ENCODE measurements at regions not wholly inside any gene's neighbourhood (a gene's known extent, or its start where the extent isn't known, plus 50 kb on each side); places are given as distances from the start of the nearest gene placed in this dataset.

DNA sequence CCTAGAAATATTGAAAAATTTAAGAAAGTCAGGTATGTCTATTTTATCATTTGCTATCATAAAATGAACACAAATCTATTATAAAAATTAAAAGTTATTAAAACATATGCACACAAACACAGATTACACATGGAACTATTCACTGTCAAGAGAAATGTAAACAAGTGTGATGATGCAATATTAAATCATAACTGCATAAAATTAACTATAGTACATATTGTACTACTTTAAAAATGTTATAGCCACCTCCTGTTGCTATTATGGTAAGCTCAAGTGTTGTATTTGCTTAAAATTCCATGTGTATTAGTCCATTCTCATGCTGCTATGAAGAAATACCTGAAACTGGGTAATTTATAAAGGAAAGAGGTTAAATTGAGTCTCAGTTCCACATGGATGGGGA lies 54.7 kb upstream of the CMC1 start:
- H3K9ac ChIP-seq (ENCODE audit: low read length) = no peak overlapping the region
- peak; percentile 13 for DNase-seq
- no peak overlapping the region for H2AFZ ChIP-seq (ENCODE audit: low read length)
- intact Hi-C loops (cut with micrococcal nuclease) = no loop called here
- no peak overlapping the region for H3K4me2 ChIP-seq (ENCODE audit: low read length)
- H3K27me3 ChIP-seq (ENCODE audit: low read length) = no peaks in the 10 kb centered on the region
- no TSS peak for BruUV-seq (replicated peaks)
- peaks cover 6% of the 10 kb centered on the region; the same call in 1 of the 2 replicates for H3K4me1 ChIP-seq (ENCODE audit: insufficient read depth, low read length)
- ATAC-seq = peak; percentile 55
- CTCF ChIA-PET = no interaction called here
- no peaks in the 10 kb centered on the region for H4K20me1 ChIP-seq (ENCODE audit: low read length)
- H3K9me2 ChIP-seq (replicated peaks; ENCODE audit: low read length) = no peaks in the 10 kb centered on the region
- no peaks in the 10 kb centered on the region for H3K79me2 ChIP-seq (ENCODE audit: low read length)
- no peak overlapping the region for H3K27ac ChIP-seq (ENCODE audit: low read length)
- H3K9me3 ChIP-seq (ENCODE audit: low read length) = no peaks in the 10 kb centered on the region
- H3K4me3 ChIP-seq (ENCODE audit: low read length) = no peak overlapping the region
- TF ChIP-seq, protein P1, sequence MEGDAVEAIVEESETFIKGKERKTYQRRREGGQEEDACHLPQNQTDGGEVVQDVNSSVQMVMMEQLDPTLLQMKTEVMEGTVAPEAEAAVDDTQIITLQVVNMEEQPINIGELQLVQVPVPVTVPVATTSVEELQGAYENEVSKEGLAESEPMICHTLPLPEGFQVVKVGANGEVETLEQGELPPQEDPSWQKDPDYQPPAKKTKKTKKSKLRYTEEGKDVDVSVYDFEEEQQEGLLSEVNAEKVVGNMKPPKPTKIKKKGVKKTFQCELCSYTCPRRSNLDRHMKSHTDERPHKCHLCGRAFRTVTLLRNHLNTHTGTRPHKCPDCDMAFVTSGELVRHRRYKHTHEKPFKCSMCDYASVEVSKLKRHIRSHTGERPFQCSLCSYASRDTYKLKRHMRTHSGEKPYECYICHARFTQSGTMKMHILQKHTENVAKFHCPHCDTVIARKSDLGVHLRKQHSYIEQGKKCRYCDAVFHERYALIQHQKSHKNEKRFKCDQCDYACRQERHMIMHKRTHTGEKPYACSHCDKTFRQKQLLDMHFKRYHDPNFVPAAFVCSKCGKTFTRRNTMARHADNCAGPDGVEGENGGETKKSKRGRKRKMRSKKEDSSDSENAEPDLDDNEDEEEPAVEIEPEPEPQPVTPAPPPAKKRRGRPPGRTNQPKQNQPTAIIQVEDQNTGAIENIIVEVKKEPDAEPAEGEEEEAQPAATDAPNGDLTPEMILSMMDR (conservative IDR thresholded peaks at IDR 0.05; ENCODE audit: low read depth, low read length) = no peak
- TF ChIP-seq EZH2phosphoT487 (IDR thresholded peaks at IDR 0.05; ENCODE audit: borderline replicate concordance, low read length) (no peak), EZH2 (IDR thresholded peaks at IDR 0.05; ENCODE audit: low read length, unreplicated experiment) (no peak)
- POLR2A ChIA-PET (ENCODE audit: unreplicated experiment) = no interaction called here
- no peaks in the 10 kb centered on the region for H3F3A ChIP-seq (ENCODE audit: low read length, unreplicated experiment)
- no peaks in the 10 kb centered on the region for H3K36me3 ChIP-seq (ENCODE audit: low read depth, low read length)

DNA sequence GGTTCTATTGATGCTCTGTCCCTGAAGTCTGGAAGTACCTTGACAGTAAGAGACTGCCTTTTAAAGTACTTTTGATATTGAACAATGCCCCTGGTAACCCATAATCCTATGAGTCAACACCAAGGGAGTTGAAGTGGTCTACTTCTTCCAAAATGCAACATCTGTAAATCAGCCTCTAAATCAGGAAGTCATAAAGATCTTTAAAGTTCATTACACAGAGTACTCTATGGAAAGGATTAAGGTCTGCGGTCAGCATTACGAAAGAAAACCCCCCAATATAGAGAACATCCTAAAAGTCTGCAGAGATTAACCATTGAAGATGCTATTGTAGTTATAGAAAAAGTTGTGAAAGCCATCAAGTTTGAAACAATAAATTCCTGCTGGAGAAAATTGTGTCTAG lies 52.7 kb upstream of the CMC1 start:
- H3K27ac ChIP-seq (ENCODE audit: low read length) = no peak overlapping the region
- TF ChIP-seq, protein P1 (conservative IDR thresholded peaks at IDR 0.05; ENCODE audit: low read depth, low read length) = no peak
- no peak for TF ChIP-seq EZH2 (IDR thresholded peaks at IDR 0.05; ENCODE audit: low read length, unreplicated experiment)
- no peak for TF ChIP-seq EZH2phosphoT487 (IDR thresholded peaks at IDR 0.05; ENCODE audit: borderline replicate concordance, low read length)
- H3K4me1 ChIP-seq (ENCODE audit: insufficient read depth, low read length) = peaks cover 6% of the 10 kb centered on the region; the same call in 1 of the 2 replicates
- H4K20me1 ChIP-seq (ENCODE audit: low read length) = no peaks in the 10 kb centered on the region
- H3K27me3 ChIP-seq (ENCODE audit: low read length) = no peaks in the 10 kb centered on the region
- intact Hi-C loops (cut with micrococcal nuclease) = no loop called here
- no peak overlapping the region for H3K9ac ChIP-seq (ENCODE audit: low read length)
- no peaks in the 10 kb centered on the region for H3K79me2 ChIP-seq (ENCODE audit: low read length)
- no peak overlapping the region for H2AFZ ChIP-seq (ENCODE audit: low read length)
- DNase-seq = no peak
- no peaks in the 10 kb centered on the region for H3K36me3 ChIP-seq (ENCODE audit: low read depth, low read length)
- no TSS peak for BruUV-seq (replicated peaks)
- H3F3A ChIP-seq (ENCODE audit: low read length, unreplicated experiment) = no peaks in the 10 kb centered on the region
- ATAC-seq = no peak
- H3K4me2 ChIP-seq (ENCODE audit: low read length) = no peak overlapping the region
- no peak overlapping the region for H3K4me3 ChIP-seq (ENCODE audit: low read length)
- CTCF ChIA-PET = no interaction called here
- no peaks in the 10 kb centered on the region for H3K9me2 ChIP-seq (replicated peaks; ENCODE audit: low read length)
- H3K9me3 ChIP-seq (ENCODE audit: low read length) = no peaks in the 10 kb centered on the region
- POLR2A ChIA-PET (ENCODE audit: unreplicated experiment) = no interaction called here

DNA sequence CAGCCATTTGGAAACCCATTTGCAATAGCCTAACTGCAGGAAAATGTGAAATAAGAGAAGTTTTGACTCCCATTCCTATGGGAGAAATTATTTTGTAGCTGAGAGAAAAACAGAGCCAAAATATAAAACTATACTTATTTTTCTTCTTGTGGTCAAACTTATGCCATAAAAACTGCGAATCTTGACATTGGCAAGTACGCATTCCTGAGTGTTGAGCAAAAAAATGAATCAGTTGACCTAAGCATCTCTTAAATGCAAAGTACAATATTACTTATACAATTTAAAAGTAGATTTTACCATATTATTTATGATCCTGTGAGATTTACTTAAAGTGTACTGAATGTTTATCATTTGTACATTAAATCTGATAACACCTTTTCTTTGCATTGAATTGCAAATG lies 50.1 kb upstream of the CMC1 start:
- Histone ChIP-seq H3K27me3 (ENCODE audit: low read length) (no peaks in the 10 kb centered on the region), H3K36me3 (ENCODE audit: low read depth, low read length) (no peaks in the 10 kb centered on the region), H3K9me2 (replicated peaks; ENCODE audit: low read length) (no peaks in the 10 kb centered on the region), H4K20me1 (ENCODE audit: low read length) (no peaks in the 10 kb centered on the region), H3F3A (ENCODE audit: low read length, unreplicated experiment) (no peaks in the 10 kb centered on the region), H3K4me1 (ENCODE audit: insufficient read depth, low read length) (peaks cover 6% of the 10 kb centered on the region; the same call in 1 of the 2 replicates), H3K9me3 (ENCODE audit: low read length) (no peaks in the 10 kb centered on the region), H2AFZ (ENCODE audit: low read length) (no peak overlapping the region), H3K4me3 (ENCODE audit: low read length) (no peak overlapping the region), H3K79me2 (ENCODE audit: low read length) (no peaks in the 10 kb centered on the region), H3K27ac (ENCODE audit: low read length) (no peak overlapping the region), H3K4me2 (ENCODE audit: low read length) (no peak overlapping the region), H3K9ac (ENCODE audit: low read length) (no peak overlapping the region)
- ATAC-seq (peak; percentile 71), DNase-seq (peak; percentile 54)
- intact Hi-C loops (cut with micrococcal nuclease) = no loop called here
- CTCF ChIA-PET = no interaction called here
- TF ChIP-seq EZH2phosphoT487 (IDR thresholded peaks at IDR 0.05; ENCODE audit: borderline replicate concordance, low read length) (no peak), EZH2 (IDR thresholded peaks at IDR 0.05; ENCODE audit: low read length, unreplicated experiment) (no peak)
- TF ChIP-seq, protein P1 (conservative IDR thresholded peaks at IDR 0.05; ENCODE audit: low read depth, low read length) = no peak
- no TSS peak for BruUV-seq (replicated peaks)
- POLR2A ChIA-PET (ENCODE audit: unreplicated experiment) = no interaction called here

Measured in PC-3 (cell line).